ENCODE measurements at regions not wholly inside any gene's neighbourhood (a gene's known extent, or its start where the extent isn't known, plus 50 kb on each side); places are given as distances from the start of the nearest gene placed in this dataset.
"Not testable (repeated sequence)": the region's sequence is repeated elsewhere in the genome, so short reads cannot be mapped to it uniquely, and the experiment has no call there.

DNA sequence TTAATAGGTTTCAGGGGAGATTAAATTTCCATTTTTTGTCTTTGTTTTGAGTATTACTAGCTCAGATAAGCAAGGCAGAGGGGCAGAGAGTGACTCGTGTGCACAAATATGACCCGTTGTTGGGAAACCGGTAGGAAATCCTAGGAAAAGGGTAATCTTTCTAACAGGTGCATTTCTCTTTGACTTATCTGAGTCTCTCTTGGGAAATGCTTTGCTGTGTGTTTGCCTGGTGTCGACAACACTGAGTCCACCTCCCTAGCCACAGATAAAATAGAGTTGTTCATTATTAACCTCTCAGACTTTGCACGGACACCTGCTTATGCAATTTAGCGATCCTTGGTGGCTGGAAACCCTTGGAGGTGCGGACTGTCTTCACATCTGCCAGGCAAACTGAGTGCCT lies 164.2 kb downstream of the FGF1 start:
- H3K27ac Mint-ChIP-seq, result no peak overlapping the region
- H3K4me1 Mint-ChIP-seq, result no peaks in the 10 kb centered on the region
- DNase-seq, result no peak
- H3K4me3 Mint-ChIP-seq, result no peak overlapping the region
- peaks cover 7% of the 10 kb centered on the region for H3K9me3 Mint-ChIP-seq (ENCODE audit: low read depth)
- CTCF ChIA-PET, result interaction anchor here (1.1 kb wide), 1 partner anchor 14 kb away, joined by 3 read pairs; no protein-coding TSS in a partner anchor
- H3K36me3 Mint-ChIP-seq (ENCODE audit: low read depth), result no peaks in the 10 kb centered on the region
- H3K27me3 Mint-ChIP-seq, result peaks cover 2% of the 10 kb centered on the region
- POLR2A ChIA-PET, result no interaction called here
- intact Hi-C loops (cut with DNase I, micrococcal nuclease), result no loop called here
- no peak for ATAC-seq

DNA sequence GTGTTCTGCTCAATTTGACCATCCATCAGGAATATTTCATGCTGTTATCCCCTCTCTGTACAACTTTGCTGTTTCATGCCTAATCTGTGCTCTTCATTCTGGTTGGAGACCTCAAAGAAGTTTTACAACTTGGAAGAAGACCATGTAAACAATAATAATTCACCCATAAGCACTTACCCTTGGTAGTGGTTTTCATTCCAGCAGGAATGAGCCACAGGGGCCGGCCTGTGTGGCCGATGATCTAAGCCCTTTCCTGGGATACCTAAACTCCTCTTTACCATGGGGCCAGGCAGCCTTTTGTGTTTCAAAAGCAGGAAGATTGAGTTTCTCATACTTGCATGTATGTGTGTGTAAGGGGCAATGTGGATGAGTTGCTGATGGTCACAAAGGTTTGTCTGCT lies 165.0 kb downstream of the FGF1 start:
- intact Hi-C loops (cut with DNase I, micrococcal nuclease), result no loop called here
- Mint-ChIP-seq H3K4me3 (no peak overlapping the region), H3K4me1 (peaks cover 2% of the 10 kb centered on the region), H3K36me3 (ENCODE audit: low read depth) (no peaks in the 10 kb centered on the region), H3K27me3 (peaks cover 2% of the 10 kb centered on the region), H3K27ac (no peak overlapping the region), H3K9me3 (ENCODE audit: low read depth) (peaks cover 13% of the 10 kb centered on the region)
- ChIA-PET POLR2A (no interaction called here), CTCF (no interaction called here)
- ATAC-seq (no peak), DNase-seq (no peak)

GRCh38 chr5:142519913-142520312 lies 166.0 kb downstream of the FGF1 start:
- H3K27ac Mint-ChIP-seq; H3K36me3 Mint-ChIP-seq (ENCODE audit: low read depth); H3K4me1 Mint-ChIP-seq; intact Hi-C loops (cut with DNase I, micrococcal nuclease); CTCF ChIA-PET; H3K4me3 Mint-ChIP-seq; H3K27me3 Mint-ChIP-seq; DNase-seq; ATAC-seq: not testable (repeated sequence)
- peaks cover 13% of the 10 kb centered on the region for H3K9me3 Mint-ChIP-seq (ENCODE audit: low read depth)
- POLR2A ChIA-PET, result interaction anchor here (0.6 kb wide), 1 partner anchor 433 kb away, joined by 3 read pairs; no protein-coding TSS in a partner anchor

DNA sequence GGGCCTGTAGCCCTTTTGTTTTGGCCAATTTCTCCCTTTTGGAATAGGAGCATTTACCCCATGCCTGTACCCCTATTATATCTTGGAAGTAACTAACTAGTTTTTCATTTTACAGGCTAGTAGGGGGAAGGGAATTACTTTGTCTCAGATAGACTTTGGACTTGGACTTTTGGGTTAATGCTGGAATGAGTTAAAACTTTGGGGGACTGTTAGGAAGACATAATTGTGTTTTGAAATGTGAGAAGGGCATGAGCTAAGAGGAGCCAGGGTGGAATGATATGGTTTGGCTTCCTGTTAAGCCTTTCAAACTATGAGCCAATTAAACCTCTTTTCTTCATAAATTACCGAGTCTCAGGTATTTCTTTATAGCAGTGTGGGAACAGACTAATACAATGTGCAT lies 168.1 kb downstream of the FGF1 start:
- H3K27me3 Mint-ChIP-seq, result peaks cover under 1% of the 10 kb centered on the region
- POLR2A ChIA-PET, result no interaction called here
- CTCF ChIA-PET, result interaction anchor here (0.6 to 1.0 kb wide), 2 partner anchors 10 to 825 kb away, joined by 3 read pairs; no protein-coding TSS in a partner anchor
- H3K4me1 Mint-ChIP-seq, result peaks cover 2% of the 10 kb centered on the region
- no peak for ATAC-seq
- DNase-seq, result no peak
- no peak overlapping the region for H3K27ac Mint-ChIP-seq
- H3K4me3 Mint-ChIP-seq, result no peak overlapping the region
- H3K9me3 Mint-ChIP-seq (ENCODE audit: low read depth), result peaks cover 13% of the 10 kb centered on the region
- H3K36me3 Mint-ChIP-seq (ENCODE audit: low read depth), result no peaks in the 10 kb centered on the region
- intact Hi-C loops (cut with DNase I, micrococcal nuclease), result no loop called here

- DNase-seq, result no peak
- no peaks in the 10 kb centered on the region for H3K36me3 Mint-ChIP-seq (ENCODE audit: low read depth)
- no peak overlapping the region for H3K4me3 Mint-ChIP-seq
- CTCF ChIA-PET, result no interaction called here
- H3K9me3 Mint-ChIP-seq (ENCODE audit: low read depth), result peaks cover 13% of the 10 kb centered on the region
- POLR2A ChIA-PET, result no interaction called here
- intact Hi-C loops (cut with DNase I, micrococcal nuclease), result no loop called here
- no peak for ATAC-seq
- no peaks in the 10 kb centered on the region for H3K27me3 Mint-ChIP-seq
- H3K4me1 Mint-ChIP-seq, result peaks cover 2% of the 10 kb centered on the region
- no peak overlapping the region for H3K27ac Mint-ChIP-seq
Observed at GRCh38 chr5:142516732-142517131, 169.2 kb downstream of the FGF1 start.

- H3K9me3 Mint-ChIP-seq (ENCODE audit: low read depth), result peaks cover 13% of the 10 kb centered on the region
- DNase-seq, result no peak
- ATAC-seq, result no peak
- POLR2A ChIA-PET, result no interaction called here
- intact Hi-C loops (cut with DNase I, micrococcal nuclease), result no loop called here
- H3K4me3 Mint-ChIP-seq, result no peak overlapping the region
- no peaks in the 10 kb centered on the region for H3K27me3 Mint-ChIP-seq
- H3K36me3 Mint-ChIP-seq (ENCODE audit: low read depth), result no peaks in the 10 kb centered on the region
- CTCF ChIA-PET, result no interaction called here
- H3K27ac Mint-ChIP-seq, result no peak overlapping the region
- peaks cover 2% of the 10 kb centered on the region for H3K4me1 Mint-ChIP-seq
Observed at GRCh38 chr5:142515036-142515435, 170.9 kb downstream of the FGF1 start.

GRCh38 chr5:142514196-142514595 lies 171.7 kb downstream of the FGF1 start:
- Mint-ChIP-seq H3K4me3 (no peak overlapping the region), H3K27ac (no peak overlapping the region), H3K36me3 (ENCODE audit: low read depth) (no peaks in the 10 kb centered on the region), H3K9me3 (ENCODE audit: low read depth) (peaks cover 13% of the 10 kb centered on the region), H3K4me1 (peaks cover 6% of the 10 kb centered on the region), H3K27me3 (no peaks in the 10 kb centered on the region)
- ATAC-seq (no peak), DNase-seq (no peak)
- ChIA-PET CTCF (no interaction called here), POLR2A (no interaction called here)
- intact Hi-C loops (cut with DNase I, micrococcal nuclease), result no loop called here

GRCh38 chr5:142512043-142513042 lies 173.5 kb downstream of the FGF1 start:
- Mint-ChIP-seq H3K36me3 (ENCODE audit: low read depth) (no peaks in the 10 kb centered on the region), H3K27me3 (no peaks in the 10 kb centered on the region), H3K27ac (no peak overlapping the region), H3K4me3 (no peak overlapping the region), H3K4me1 (peaks cover 25% of the 10 kb centered on the region), H3K9me3 (ENCODE audit: low read depth) (peaks cover 8% of the 10 kb centered on the region)
- ATAC-seq, result no peak
- CTCF ChIA-PET, result interaction anchor here (0.6 kb wide), 1 partner anchor 17 kb away, joined by 3 read pairs; no protein-coding TSS in a partner anchor
- no peak for DNase-seq
- intact Hi-C loops (cut with DNase I, micrococcal nuclease), result no loop called here
- POLR2A ChIA-PET, result no interaction called here

- Mint-ChIP-seq H3K36me3 (ENCODE audit: low read depth) (no peaks in the 10 kb centered on the region), H3K9me3 (ENCODE audit: low read depth) (peaks cover 3% of the 10 kb centered on the region), H3K4me1 (peaks cover 35% of the 10 kb centered on the region), H3K27ac (no peak overlapping the region), H3K27me3 (no peaks in the 10 kb centered on the region), H3K4me3 (no peak overlapping the region)
- DNase-seq (no peak), ATAC-seq (no peak)
- ChIA-PET CTCF (interaction anchor here (0.7 kb wide), 1 partner anchor 267 kb away, joined by 4 read pairs; no protein-coding TSS in a partner anchor), POLR2A (no interaction called here)
- intact Hi-C loops (cut with DNase I, micrococcal nuclease), result no loop called here
Observed at GRCh38 chr5:142511358-142511757, 174.5 kb downstream of the FGF1 start.

DNA sequence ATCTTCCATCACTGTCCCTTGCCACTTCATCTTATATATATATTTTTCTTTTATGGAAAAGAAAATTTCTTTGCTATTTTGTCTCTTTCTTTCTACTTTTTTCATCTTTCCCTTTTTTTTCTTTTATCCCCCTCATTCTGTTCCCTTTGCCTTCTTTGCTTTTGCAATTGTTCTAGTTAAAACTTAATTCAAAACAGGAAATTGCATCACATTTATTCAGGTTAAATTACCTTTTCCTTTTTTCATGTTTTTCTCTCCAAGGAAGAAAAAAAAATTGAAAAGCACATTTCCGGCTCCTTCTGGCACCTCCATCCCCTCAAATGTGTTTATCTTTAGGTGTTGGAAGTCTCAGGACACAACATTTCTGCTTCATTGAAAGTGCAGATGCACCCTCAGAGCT lies 176.9 kb downstream of the FGF1 start:
- Mint-ChIP-seq H3K4me1 (peaks cover 48% of the 10 kb centered on the region), H3K4me3 (no peak overlapping the region), H3K27ac (no peak overlapping the region), H3K36me3 (ENCODE audit: low read depth) (no peaks in the 10 kb centered on the region), H3K9me3 (ENCODE audit: low read depth) (no peaks in the 10 kb centered on the region), H3K27me3 (no peaks in the 10 kb centered on the region)
- intact Hi-C loops (cut with DNase I, micrococcal nuclease), result loop anchor here in 1 of 2 experiments (5.0 kb wide), 1 partner anchor 37 kb away; no protein-coding TSS in a partner anchor
- CTCF ChIA-PET, result interaction anchor here (0.5 kb wide), 1 partner anchor 592 kb away, joined by 4 read pairs; no protein-coding TSS in a partner anchor
- ATAC-seq, result no peak
- no peak for DNase-seq
- POLR2A ChIA-PET, result interaction anchor here (0.7 kb wide), 1 partner anchor 156 kb away, joined by 4 read pairs; no protein-coding TSS in a partner anchor

GRCh38 chr5:142508591-142508990 lies 177.3 kb downstream of the FGF1 start:
- Mint-ChIP-seq H3K36me3 (ENCODE audit: low read depth) (no peaks in the 10 kb centered on the region), H3K9me3 (ENCODE audit: low read depth) (no peaks in the 10 kb centered on the region), H3K27me3 (no peaks in the 10 kb centered on the region), H3K4me1 (peaks cover 53% of the 10 kb centered on the region), H3K4me3 (no peak overlapping the region), H3K27ac (no peak overlapping the region)
- ChIA-PET POLR2A (no interaction called here), CTCF (interaction anchor here (1.1 to 1.7 kb wide), 2 partner anchors 9 to 37 kb away, joined by 3 to 6 read pairs; no protein-coding TSS in a partner anchor)
- intact Hi-C loops (cut with DNase I, micrococcal nuclease), result loop anchor here in 1 of 2 experiments (5.0 kb wide), 1 partner anchor 36 kb away; no protein-coding TSS in a partner anchor
- DNase-seq (no peak), ATAC-seq (no peak)
